GM21723 (cell line): ENCODE measurements at regions not wholly inside any gene's neighbourhood (a gene's known extent, or its start where the extent isn't known, plus 50 kb on each side); places are given as distances from the start of the nearest gene placed in this dataset.

Experiments
- ATAC-seq: cut with Tn5 transposase; IDR thresholded peaks from one replicate; pipeline ENCODE4 v1.9.1; 2021; ENCODE audit warnings: mild to moderate bottlenecking, moderate library complexity; ENCODE audit not compliant: unreplicated experiment

- ATAC-seq: no peak
Observed at GRCh38 chr10:33569702-33570101, 235.2 kb upstream of the NRP1 start.

- no peak for ATAC-seq
Observed at GRCh38 chr10:33566426-33566825, 232.0 kb upstream of the NRP1 start.

GRCh38 chr10:33566001-33566400 lies 231.5 kb upstream of the NRP1 start:
- ATAC-seq: no peak

GRCh38 chr10:33565231-33565630 lies 230.8 kb upstream of the NRP1 start:
- no peak for ATAC-seq

DNA sequence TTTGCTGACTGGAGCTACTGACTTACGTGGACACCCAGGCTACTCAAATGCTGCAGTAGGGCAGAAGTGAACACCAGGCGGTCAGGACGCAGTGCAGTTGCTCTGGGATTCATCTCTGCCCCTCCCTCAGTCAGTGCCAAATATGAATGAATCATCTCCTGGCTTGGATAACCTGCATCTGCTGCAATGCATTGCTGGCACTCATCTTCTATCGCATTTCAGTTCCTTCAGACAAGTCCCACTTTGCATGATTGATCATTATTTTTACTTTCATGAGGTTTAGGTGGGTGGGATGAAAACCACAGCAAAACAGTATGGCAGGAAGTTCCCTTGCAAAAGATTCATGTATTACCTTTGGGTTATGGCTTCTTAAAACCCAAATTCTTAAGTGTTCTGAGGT lies 224.6 kb upstream of the NRP1 start:
- no peak for ATAC-seq

DNA sequence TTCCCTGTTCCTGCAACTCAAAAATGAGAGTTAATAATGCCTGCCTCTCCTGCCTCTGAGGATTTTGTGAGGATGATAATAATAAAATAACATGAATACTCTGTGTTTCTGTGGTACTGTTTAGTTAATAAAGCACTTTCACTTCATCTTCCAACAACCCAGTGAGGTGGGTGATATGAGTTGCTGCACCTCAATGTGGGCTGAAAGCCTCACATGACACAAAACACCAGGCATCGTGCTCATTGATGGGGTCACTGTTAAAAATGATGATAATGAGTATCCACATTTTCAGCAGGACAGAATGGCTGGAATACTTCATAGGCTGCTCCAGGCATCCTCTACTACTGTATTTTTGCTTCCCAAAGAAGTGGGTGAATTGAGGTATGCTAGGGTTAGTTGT lies 222.8 kb upstream of the NRP1 start:
- no peak for ATAC-seq

GRCh38 chr10:33556620-33557019 lies 222.2 kb upstream of the NRP1 start:
- ATAC-seq: no peak

- no peak for ATAC-seq
Observed at GRCh38 chr10:33556103-33556502, 221.6 kb upstream of the NRP1 start.

GRCh38 chr10:33553748-33554571 lies 219.5 kb upstream of the NRP1 start:
- ATAC-seq: no peak

- no peak for ATAC-seq
Observed at GRCh38 chr10:33552290-33552689, 217.8 kb upstream of the NRP1 start.

GRCh38 chr10:33550811-33551210 lies 216.3 kb upstream of the NRP1 start:
- ATAC-seq: no peak

GRCh38 chr10:33547976-33548375 lies 213.5 kb upstream of the NRP1 start:
- ATAC-seq: no peak

DNA sequence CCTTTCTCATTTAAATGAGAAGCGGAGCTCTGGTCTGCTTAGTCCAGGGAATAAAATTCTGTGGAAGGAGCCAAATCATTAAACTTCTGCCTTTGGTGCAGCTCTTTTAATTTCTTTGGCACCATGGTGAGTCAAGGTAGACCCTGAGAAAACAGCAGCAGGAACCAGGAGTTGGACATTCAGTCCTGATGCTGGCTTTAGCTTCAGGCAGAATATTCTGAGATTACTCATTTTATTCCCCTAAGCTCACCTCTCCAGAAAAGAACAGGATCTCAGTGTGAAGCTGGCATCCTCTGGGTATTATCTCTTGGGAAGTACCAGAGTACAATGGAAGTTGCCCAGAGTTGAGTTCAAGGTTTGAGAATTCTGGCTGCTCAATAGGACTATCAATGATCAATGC lies 211.6 kb upstream of the NRP1 start:
- ATAC-seq: no peak

DNA sequence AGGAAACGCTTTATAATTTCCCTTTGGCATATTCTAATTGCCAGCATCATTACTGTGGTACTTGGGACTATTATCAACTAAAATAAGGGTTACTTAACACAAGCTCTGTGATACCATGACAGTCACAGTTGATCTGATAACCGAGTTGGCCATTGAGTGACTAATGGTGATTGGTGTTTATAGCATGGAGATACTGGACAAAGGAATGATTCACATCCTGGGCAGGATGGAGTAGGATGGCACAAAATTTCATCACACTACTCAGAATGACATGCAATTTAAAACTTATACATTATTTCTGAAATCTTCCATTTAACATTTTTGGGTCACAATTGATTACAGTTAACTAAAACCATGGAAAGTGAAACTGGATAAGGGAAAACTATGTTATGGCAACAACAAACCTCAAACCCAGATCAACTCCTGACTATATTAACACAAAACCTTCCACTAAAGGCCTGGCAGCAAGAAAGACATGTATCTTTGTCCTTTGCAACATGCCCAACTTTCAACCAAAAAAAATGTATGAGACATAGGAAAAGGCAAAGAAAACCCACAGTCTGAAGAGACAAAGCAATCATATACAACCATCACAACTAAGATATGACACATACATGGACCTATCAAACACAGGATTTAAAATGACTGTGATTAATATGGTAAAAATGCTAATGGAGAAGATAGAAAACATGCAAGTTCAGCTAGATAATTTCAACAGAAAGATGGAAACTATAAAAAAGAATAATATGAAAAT lies 208.5 kb upstream of the NRP1 start:
- no peak for ATAC-seq

GRCh38 chr10:33539116-33539515 lies 204.6 kb upstream of the NRP1 start:
- ATAC-seq: no peak

DNA sequence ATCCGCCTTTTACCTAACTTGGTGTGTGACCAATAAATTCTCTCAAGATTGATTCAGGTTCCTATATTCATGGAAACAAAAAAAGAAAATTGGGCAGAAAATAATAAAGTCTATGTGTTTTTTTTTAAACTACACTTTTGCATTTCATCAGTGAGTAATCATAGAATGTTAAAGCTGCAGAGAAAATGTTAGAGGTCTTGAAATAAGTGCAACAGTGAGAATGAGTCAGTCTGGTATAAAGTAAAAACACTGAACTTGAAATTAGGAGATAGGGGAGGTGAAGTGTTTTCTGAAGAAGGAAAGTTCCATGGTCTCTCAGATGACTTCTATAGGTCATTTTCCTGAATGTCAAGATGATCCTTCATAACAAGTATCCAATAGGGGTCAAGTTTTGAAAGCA lies 202.6 kb upstream of the NRP1 start:
- ATAC-seq: no peak

- ATAC-seq: no peak
Observed at GRCh38 chr10:33536508-33536907, 202.0 kb upstream of the NRP1 start.

GRCh38 chr10:33535866-33536265 lies 201.4 kb upstream of the NRP1 start:
- ATAC-seq: no peak

DNA sequence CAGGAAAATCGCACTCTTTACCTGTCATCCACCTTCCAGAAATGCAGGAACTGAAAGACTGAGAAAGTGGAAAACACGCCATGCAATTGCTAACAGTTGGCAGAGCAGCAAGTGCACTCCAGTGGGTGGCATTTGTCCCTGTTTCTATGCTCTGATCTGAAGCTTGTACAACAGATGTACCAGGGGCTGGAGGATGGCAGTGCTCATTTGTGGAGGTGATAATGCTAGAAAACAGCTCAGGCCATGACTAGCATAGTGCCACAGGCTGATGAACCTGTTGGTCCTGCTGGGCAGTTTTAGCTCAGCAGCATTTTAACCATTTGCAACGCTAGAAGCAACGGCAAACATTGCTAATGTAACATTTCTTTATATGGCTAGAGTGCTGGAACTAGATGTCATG lies 199.9 kb upstream of the NRP1 start:
- ATAC-seq: no peak

DNA sequence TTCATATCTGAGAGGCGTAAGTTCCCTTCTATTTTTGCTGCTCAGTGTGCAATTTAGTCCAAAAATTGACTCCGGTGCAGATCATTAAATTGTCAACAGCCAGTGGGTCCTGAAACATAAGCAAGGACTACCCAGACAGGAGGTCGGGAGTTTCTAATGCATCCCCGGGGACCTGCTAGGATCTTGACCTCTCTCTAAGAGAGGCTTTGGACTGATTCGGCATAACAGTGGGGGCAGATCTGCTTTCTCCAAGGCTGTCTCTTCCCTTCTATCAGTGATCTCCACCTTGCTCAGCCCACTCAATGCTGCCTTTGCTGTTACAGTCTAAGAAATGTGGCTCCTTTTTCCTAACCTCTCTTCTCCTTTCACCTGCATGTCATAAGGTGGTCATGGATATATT lies 199.1 kb upstream of the NRP1 start:
- ATAC-seq: no peak

- no peak for ATAC-seq
Observed at GRCh38 chr10:33532901-33533300, 198.4 kb upstream of the NRP1 start.

DNA sequence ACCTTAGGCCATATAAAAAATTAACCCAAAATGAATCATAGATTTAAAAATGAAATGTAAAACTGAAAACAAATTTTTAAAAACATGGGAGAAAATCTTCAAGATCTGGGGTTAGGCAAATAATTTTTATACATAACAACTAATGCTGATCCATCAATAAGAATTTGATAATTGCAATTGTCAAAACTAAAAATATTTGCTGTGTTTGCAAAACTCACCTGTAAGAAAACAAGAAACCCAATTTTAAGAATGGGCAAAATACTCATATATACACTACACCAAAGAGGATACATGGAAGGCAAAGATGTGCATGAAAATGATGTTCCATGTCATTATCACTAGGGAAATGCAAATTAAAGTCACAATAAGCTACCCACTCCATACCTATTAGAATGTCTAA lies 194.8 kb upstream of the NRP1 start:
- ATAC-seq: no peak
